ENCODE measurements at regions not wholly inside any gene's neighbourhood (a gene's known extent, or its start where the extent isn't known, plus 50 kb on each side); places are given as distances from the start of the nearest gene placed in this dataset.
"Not testable (repeated sequence)": the region's sequence is repeated elsewhere in the genome, so short reads cannot be mapped to it uniquely, and the experiment has no call there.

GRCh38 chr3:176075491-176075890, 1121.8 kb downstream of the TBL1XR1 start:
- no peak for DNase-seq (ENCODE audit: low read depth in 2 of 2)

GRCh38 chr3:176075046-176075445, 1122.2 kb downstream of the TBL1XR1 start:
- no peak for DNase-seq (ENCODE audit: low read depth in 2 of 2)

GRCh38 chr3:176074096-176074495, 1123.2 kb downstream of the TBL1XR1 start:
- DNase-seq (ENCODE audit: low read depth in 2 of 2) = no peak

GRCh38 chr3:176071943-176072342, 1125.3 kb downstream of the TBL1XR1 start:
- no peak for DNase-seq (ENCODE audit: low read depth in 2 of 2)

GRCh38 chr3:176068750-176069149, 1128.5 kb downstream of the TBL1XR1 start:
- no peak for DNase-seq (ENCODE audit: low read depth in 2 of 2)

GRCh38 chr3:176058856-176059255, 1138.4 kb downstream of the TBL1XR1 start:
- no peak for DNase-seq (ENCODE audit: low read depth in 2 of 2)

GRCh38 chr3:176055836-176056235, 1141.4 kb downstream of the TBL1XR1 start:
- no peak for DNase-seq (ENCODE audit: low read depth in 2 of 2)

GRCh38 chr3:176051766-176052165, 1145.5 kb downstream of the TBL1XR1 start:
- DNase-seq (ENCODE audit: low read depth in 2 of 2) = no peak

GRCh38 chr3:176046703-176047102, 1150.6 kb downstream of the TBL1XR1 start:
- DNase-seq (ENCODE audit: low read depth in 2 of 2) = no peak

GRCh38 chr3:176041812-176042211, 1155.5 kb downstream of the TBL1XR1 start:
- DNase-seq (ENCODE audit: low read depth in 2 of 2) = no peak

- DNase-seq (ENCODE audit: low read depth in 2 of 2) = no peak
Observed at GRCh38 chr3:176041185-176041584, 1156.1 kb downstream of the TBL1XR1 start.

- no peak for DNase-seq (ENCODE audit: low read depth in 2 of 2)
Observed at GRCh38 chr3:176037636-176038035, 1159.6 kb downstream of the TBL1XR1 start.

- DNase-seq (ENCODE audit: low read depth in 2 of 2) = no peak
Observed at GRCh38 chr3:176032043-176032442, 1165.2 kb downstream of the TBL1XR1 start.

- not testable (repeated sequence) for DNase-seq (ENCODE audit: low read depth in 2 of 2)
Observed at GRCh38 chr3:176016203-176016602, 1157.1 kb downstream of the NAALADL2 start.

GRCh38 chr3:176015228-176015627, 1156.1 kb downstream of the NAALADL2 start:
- DNase-seq (ENCODE audit: low read depth in 2 of 2) = not testable (repeated sequence)

- DNase-seq (ENCODE audit: low read depth in 2 of 2) = no peak
Observed at GRCh38 chr3:176009256-176009655, 1150.1 kb downstream of the NAALADL2 start.

GRCh38 chr3:176005564-176005963, 1146.4 kb downstream of the NAALADL2 start:
- DNase-seq (ENCODE audit: low read depth in 2 of 2) = no peak

GRCh38 chr3:175989161-175989560, 1130.0 kb downstream of the NAALADL2 start:
- DNase-seq (ENCODE audit: low read depth in 2 of 2) = no peak

GRCh38 chr3:175988401-175988800, 1129.3 kb downstream of the NAALADL2 start:
- DNase-seq (ENCODE audit: low read depth in 2 of 2) = no peak

GRCh38 chr3:175985781-175986180, 1126.6 kb downstream of the NAALADL2 start:
- DNase-seq (ENCODE audit: low read depth in 2 of 2) = no peak

- no peak for DNase-seq (ENCODE audit: low read depth in 2 of 2)
Observed at GRCh38 chr3:175983379-175983778, 1124.2 kb downstream of the NAALADL2 start.

GRCh38 chr3:175980486-175981090, 1121.5 kb downstream of the NAALADL2 start:
- DNase-seq (ENCODE audit: low read depth in 2 of 2) = no peak

GRCh38 chr3:175977968-175978752, 1119.0 kb downstream of the NAALADL2 start:
- DNase-seq (ENCODE audit: low read depth in 2 of 2) = no peak

Data from stimulated activated CD8-positive, alpha-beta memory T cell treated with anti-CD3 and anti-CD28 coated beads, Interleukin-7, amount 100 ng/mL, for 1 hour (primary cell).